GM18502 (cell line): ENCODE measurements at regions not wholly inside any gene's neighbourhood (a gene's known extent, or its start where the extent isn't known, plus 50 kb on each side); places are given as distances from the start of the nearest gene placed in this dataset.
A peak's percentile ranks its signal among the peaks of the same experiment; 100 is the strongest.

ENCODE experiments used
- ATAC-seq: cut with Tn5 transposase; IDR thresholded peaks from one replicate; pipeline ENCODE4 v1.9.1; 2021; ENCODE audit warnings: mild to moderate bottlenecking; ENCODE audit not compliant: unreplicated experiment, poor library complexity

DNA sequence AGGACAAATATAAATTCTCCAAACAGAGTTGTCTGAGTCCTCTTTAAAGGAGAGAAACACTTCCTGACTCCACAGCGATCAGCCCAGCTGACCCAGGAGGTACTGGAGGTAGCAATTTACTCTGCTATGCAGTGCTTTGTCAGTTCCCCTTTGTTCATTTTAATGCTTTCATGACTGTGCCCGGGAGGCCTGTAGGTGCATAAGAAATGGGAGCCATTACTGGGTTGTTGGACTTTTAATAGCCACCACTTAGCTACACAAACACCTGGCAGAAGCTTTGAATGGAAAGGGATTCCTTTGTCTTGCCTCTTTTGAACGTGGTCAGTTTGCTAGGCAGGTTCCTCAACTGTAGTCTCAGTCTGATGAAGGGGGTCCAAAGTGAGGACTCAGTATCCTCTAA is 59.0 kb upstream of the AFF2 start:
- ATAC-seq, result no peak

DNA sequence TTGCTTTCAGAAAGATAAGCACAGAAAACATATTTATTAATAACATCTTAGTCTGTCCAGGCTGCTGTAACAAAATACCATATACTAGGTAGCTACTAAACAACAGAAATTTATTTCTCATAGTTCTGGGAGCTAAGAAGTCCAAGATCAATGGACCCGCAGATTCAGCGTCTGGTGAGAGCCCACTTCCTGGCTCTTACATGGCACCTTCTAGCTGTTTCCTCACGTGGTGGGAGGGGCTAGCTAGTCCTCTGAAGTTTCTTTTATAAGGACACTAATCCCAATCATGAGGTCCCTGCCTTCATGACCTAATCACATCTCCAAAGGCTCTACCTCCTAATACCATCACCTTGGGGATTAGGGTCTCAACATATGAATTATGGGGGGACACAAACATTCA is 57.2 kb upstream of the AFF2 start:
- ATAC-seq, result no peak

DNA sequence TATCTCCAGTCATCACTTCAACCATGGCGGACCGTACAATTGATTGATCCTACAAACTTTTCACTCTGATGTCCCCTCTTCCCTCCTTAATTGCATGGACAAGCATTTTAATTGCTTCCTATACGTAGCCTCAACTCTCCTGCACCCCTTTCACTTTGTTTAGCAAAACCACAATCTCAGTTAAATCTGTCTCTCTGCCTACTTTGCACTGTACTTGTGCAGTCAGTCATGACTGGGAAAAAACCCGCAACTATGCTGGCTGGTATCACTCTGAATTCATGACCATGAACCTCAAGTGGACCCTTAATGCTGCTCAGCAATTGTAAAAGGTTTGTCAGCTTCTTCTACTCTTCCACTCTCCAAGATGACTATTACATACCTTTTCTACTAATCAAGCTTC is 51.7 kb upstream of the AFF2 start:
- ATAC-seq, result peak; percentile 67
